ENCODE measurements at regions not wholly inside any gene's neighbourhood (a gene's known extent, or its start where the extent isn't known, plus 50 kb on each side); places are given as distances from the start of the nearest gene placed in this dataset.

- TF ChIP-seq POLR2A (IDR thresholded peaks at IDR 0.05; ENCODE audit: low read length) (no peak), GATA1 (IDR thresholded peaks at IDR 0.05; ENCODE audit: low read depth, low read length) (no peak)
Measured at GRCh38 chr3:35042210-35042991, 596.9 kb upstream of the ARPP21 start.
